ENCODE measurements at regions not wholly inside any gene's neighbourhood (a gene's known extent, or its start where the extent isn't known, plus 50 kb on each side); places are given as distances from the start of the nearest gene placed in this dataset.

- H3K27ac ChIP-seq (ENCODE audit: low read depth, low read length, poor library complexity, severe bottlenecking): no peak overlapping the region
- no TSS peak for BruUV-seq (replicated peaks)
- ChIA-PET CTCF (no interaction called here), POLR2A (ENCODE audit: low non-redundant PET) (no interaction called here)
- DNase-seq (ENCODE audit: low spot score): no peak
- H3K27me3 ChIP-seq (replicated peaks; ENCODE audit: insufficient read depth, low read depth, low read length, poor library complexity): no peaks in the 10 kb centered on the region
- TF ChIP-seq CTCF (conservative IDR thresholded peaks at IDR 0.05; ENCODE audit: low read depth, low read length): no peak
- TF ChIP-seq EZH2 (IDR thresholded peaks at IDR 0.05; ENCODE audit: borderline replicate concordance, low read depth, low read length, poor library complexity, severe bottlenecking): no peak
- H3K4me3 ChIP-seq (ENCODE audit: low read depth, low read length, poor library complexity, severe bottlenecking): no peak overlapping the region
- H3K36me3 ChIP-seq (ENCODE audit: insufficient read depth, low read length, poor library complexity, severe bottlenecking): no peaks in the 10 kb centered on the region
- intact Hi-C loops (cut with micrococcal nuclease; ENCODE audit: unreplicated experiment): no loop called here
- H3K4me1 ChIP-seq (ENCODE audit: insufficient read depth, low read length, poor library complexity, severe bottlenecking): peaks cover 8% of the 10 kb centered on the region
- H3K9me3 ChIP-seq (ENCODE audit: low read depth, low read length, poor library complexity, severe bottlenecking): peaks cover 7% of the 10 kb centered on the region
These were observed 91.7 kb upstream of the MEIS1 start for GRCh38 chr2:66343259-66343658.

- ChIA-PET CTCF (no interaction called here), POLR2A (ENCODE audit: low non-redundant PET) (interaction anchor here (0.7 kb wide), 1 partner anchor 983 kb away, joined by 3 read pairs; no protein-coding TSS in a partner anchor)
- H3K9me3 ChIP-seq (ENCODE audit: low read depth, low read length, poor library complexity, severe bottlenecking): peaks cover 7% of the 10 kb centered on the region
- no peak for TF ChIP-seq CTCF (conservative IDR thresholded peaks at IDR 0.05; ENCODE audit: low read depth, low read length)
- no peak for TF ChIP-seq EZH2 (IDR thresholded peaks at IDR 0.05; ENCODE audit: borderline replicate concordance, low read depth, low read length, poor library complexity, severe bottlenecking)
- no peaks in the 10 kb centered on the region for H3K27me3 ChIP-seq (replicated peaks; ENCODE audit: insufficient read depth, low read depth, low read length, poor library complexity)
- no TSS peak for BruUV-seq (replicated peaks)
- peaks cover under 1% of the 10 kb centered on the region for H3K4me1 ChIP-seq (ENCODE audit: insufficient read depth, low read length, poor library complexity, severe bottlenecking)
- H3K27ac ChIP-seq (ENCODE audit: low read depth, low read length, poor library complexity, severe bottlenecking): no peak overlapping the region
- intact Hi-C loops (cut with micrococcal nuclease; ENCODE audit: unreplicated experiment): no loop called here
- DNase-seq (ENCODE audit: low spot score): no peak
- no peak overlapping the region for H3K4me3 ChIP-seq (ENCODE audit: low read depth, low read length, poor library complexity, severe bottlenecking)
- H3K36me3 ChIP-seq (ENCODE audit: insufficient read depth, low read length, poor library complexity, severe bottlenecking): no peaks in the 10 kb centered on the region
These were observed 94.4 kb upstream of the MEIS1 start for GRCh38 chr2:66340521-66340920.

- POLR2A ChIA-PET (ENCODE audit: low non-redundant PET): interaction anchor here (0.5 kb wide), 1 partner anchor 502 kb away, joined by 3 read pairs; no protein-coding TSS in a partner anchor
- intact Hi-C loops (cut with micrococcal nuclease; ENCODE audit: unreplicated experiment): no loop called here
- no peaks in the 10 kb centered on the region for H3K36me3 ChIP-seq (ENCODE audit: insufficient read depth, low read length, poor library complexity, severe bottlenecking)
- no peak overlapping the region for H3K4me3 ChIP-seq (ENCODE audit: low read depth, low read length, poor library complexity, severe bottlenecking)
- H3K27me3 ChIP-seq (replicated peaks; ENCODE audit: insufficient read depth, low read depth, low read length, poor library complexity): no peaks in the 10 kb centered on the region
- no TSS peak for BruUV-seq (replicated peaks)
- H3K4me1 ChIP-seq (ENCODE audit: insufficient read depth, low read length, poor library complexity, severe bottlenecking): peaks cover 19% of the 10 kb centered on the region
- CTCF ChIA-PET: no interaction called here
- DNase-seq (ENCODE audit: low spot score): peak; percentile 73
- no peaks in the 10 kb centered on the region for H3K9me3 ChIP-seq (ENCODE audit: low read depth, low read length, poor library complexity, severe bottlenecking)
- TF ChIP-seq EZH2 (IDR thresholded peaks at IDR 0.05; ENCODE audit: borderline replicate concordance, low read depth, low read length, poor library complexity, severe bottlenecking) (no peak), CTCF (conservative IDR thresholded peaks at IDR 0.05; ENCODE audit: low read depth, low read length) (no peak)
- no peak overlapping the region for H3K27ac ChIP-seq (ENCODE audit: low read depth, low read length, poor library complexity, severe bottlenecking)
These were observed 100.5 kb upstream of the MEIS1 start for GRCh38 chr2:66334237-66335029.
